Body of pancreas (tissue), 4 donors: ENCODE measurements at regions not wholly inside any gene's neighbourhood (a gene's known extent, or its start where the extent isn't known, plus 50 kb on each side); places are given as distances from the start of the nearest gene placed in this dataset.
A peak's percentile ranks its signal among the peaks of the same experiment; 100 is the strongest.
"Not testable (repeated sequence)": the region's sequence is repeated elsewhere in the genome, so short reads cannot be mapped to it uniquely, and the experiment has no call there.

Experiments
- ATAC-seq: fragments of 150-250 bp; one replicate; pipeline ENCODE4 v1.9.1; 2016
- DNase-seq, 4 donors: peaks; one replicate each; pipeline ENCODE4 v3.0.0-alpha.2; 2019
- H3K27ac ChIP-seq, 4 donors: fragments of 200-600 bp; sonication (generic); 1 replicate in 3 of 4; 2 replicates in 1 of 4; pipeline versions ENCODE4 v1.5.1 to v1.6.1; 2016 to 2019; ENCODE audit warnings: mild to moderate bottlenecking in 1 of 4, mixed read lengths in 1 of 4, moderate library complexity in 1 of 4
- H3K27me3 ChIP-seq, 2 donors: fragments of 200-600 bp; sonication (generic); one replicate each; pipeline ENCODE4 v1.6.0; 2016; ENCODE audit warnings: mild to moderate bottlenecking in 1 of 2
- H3K36me3 ChIP-seq, 2 donors: fragments of 200-600 bp; sonication (generic); replicated peaks in 1 of 2; 2 replicates each; pipeline ENCODE4 v1.5.1; 2016; ENCODE audit warnings: low read depth in 2 of 2; ENCODE audit not compliant: insufficient read depth in 1 of 2
- H3K4me1 ChIP-seq: fragments of 200-600 bp; sonication (generic); one replicate; pipeline ENCODE4 v1.6.0; 2016
- H3K4me3 ChIP-seq, 2 donors: fragments of 200-600 bp; sonication (generic); 1 replicate in 1 of 2; 2 replicates in 1 of 2; pipeline ENCODE4 v1.5.1; 2016 to 2019
- H3K9me3 ChIP-seq, 3 donors: fragments of 200-600 bp; sonication (generic); 1 replicate in 2 of 3; 2 replicates in 1 of 3; pipeline ENCODE4 v1.5.1; 2016
- CTCF ChIP-seq, 7 experiments: fragments of 450-650 bp in 4 of 7; fragments of 200-600 bp in 3 of 7; sonication (generic) in 3 of 7; IDR thresholded peaks; one replicate each; pipeline ENCODE4 v1.5.1; 2016 to 2019; ENCODE audit warnings: antibody characterized with exemption in 7 of 7
- POLR2A ChIP-seq, 3 donors: fragments of 450-650 bp; IDR thresholded peaks; one replicate each; pipeline ENCODE4 v1.6.1; 2016; ENCODE audit warnings: antibody characterized with exemption in 3 of 3, mild to moderate bottlenecking in 2 of 3
- WGBS, 2 donors: methylation state at CpG; one replicate each; pipeline ENCODE4 v1.1.5; 2017; 5-methylcytosine and 5-hydroxymethylcytosine counted together
- intact Hi-C: fragments of 100-400 bp; cut with DNase I; formaldehyde crosslinking; loops from one replicate; pipeline ENCODE4 v1.15.1; 2023

- TF ChIP-seq POLR2A (IDR thresholded peaks at IDR 0.05) (no peak), CTCF (IDR thresholded peaks at IDR 0.05) (no peak)
- WGBS, 2 donors: 73 to 84% methylated on average over 1 of the region's 1 CpG
- Histone ChIP-seq H3K9me3 (no peaks in the 10 kb centered on the region), H3K4me1 (no peaks in the 10 kb centered on the region), H3K4me3 (no peak overlapping the region), H3K27me3 (no peaks in the 10 kb centered on the region), H3K36me3 (no peaks in the 10 kb centered on the region), H3K27ac (no peak overlapping the region)
- intact Hi-C loops: no loop called here
- DNase-seq: no peak
- ATAC-seq: no peak
Observed at GRCh38 chr5:145521523-145521922, 313.6 kb downstream of the PRELID2 start.

- H3K36me3 ChIP-seq: no peaks in the 10 kb centered on the region
- H3K9me3 ChIP-seq: no peaks in the 10 kb centered on the region
- H3K27ac ChIP-seq: no peak overlapping the region
- intact Hi-C loops: no loop called here
- H3K4me1 ChIP-seq: no peaks in the 10 kb centered on the region
- H3K4me3 ChIP-seq: no peak overlapping the region
- no peak for DNase-seq
- 48 to 60% methylated on average over 3 of the region's 3 CpGs for WGBS, 2 donors
- peak; percentile 47 for ATAC-seq
- H3K27me3 ChIP-seq: no peaks in the 10 kb centered on the region
- TF ChIP-seq CTCF (IDR thresholded peaks at IDR 0.05) (no peak), POLR2A (IDR thresholded peaks at IDR 0.05) (no peak)
Observed at GRCh38 chr5:145521066-145521465, 314.1 kb downstream of the PRELID2 start.

GRCh38 chr5:145520335-145520734, 314.8 kb downstream of the PRELID2 start:
- WGBS, 2 donors: 70 to 71% methylated on average over 4 of the region's 4 CpGs
- no peaks in the 10 kb centered on the region for H3K27me3 ChIP-seq
- TF ChIP-seq CTCF (IDR thresholded peaks at IDR 0.05) (no peak), POLR2A (IDR thresholded peaks at IDR 0.05) (no peak)
- no peak overlapping the region for H3K27ac ChIP-seq
- no peaks in the 10 kb centered on the region for H3K9me3 ChIP-seq
- intact Hi-C loops: no loop called here
- ATAC-seq: no peak
- no peaks in the 10 kb centered on the region for H3K36me3 ChIP-seq
- DNase-seq: no peak
- H3K4me1 ChIP-seq: no peaks in the 10 kb centered on the region
- H3K4me3 ChIP-seq: no peak overlapping the region

GRCh38 chr5:145517588-145517987, 317.6 kb downstream of the PRELID2 start:
- H3K27me3 ChIP-seq, H3K27ac ChIP-seq, intact Hi-C loops, ATAC-seq, H3K4me3 ChIP-seq, DNase-seq, H3K36me3 ChIP-seq, H3K9me3 ChIP-seq, H3K4me1 ChIP-seq: not testable (repeated sequence)

GRCh38 chr5:145511351-145511750, 323.8 kb downstream of the PRELID2 start:
- WGBS, 2 donors: 89 to 95% methylated on average over 3 of the region's 3 CpGs
- H3K9me3 ChIP-seq: no peaks in the 10 kb centered on the region
- intact Hi-C loops: no loop called here
- H3K36me3 ChIP-seq: no peaks in the 10 kb centered on the region
- H3K27me3 ChIP-seq: no peaks in the 10 kb centered on the region
- no peak overlapping the region for H3K27ac ChIP-seq
- no peak overlapping the region for H3K4me3 ChIP-seq
- ATAC-seq (no peak), DNase-seq (no peak)
- peaks cover 25% of the 10 kb centered on the region for H3K4me1 ChIP-seq
- TF ChIP-seq CTCF (IDR thresholded peaks at IDR 0.05) (no peak), POLR2A (IDR thresholded peaks at IDR 0.05) (no peak)
